ENCODE measurements at regions not wholly inside any gene's neighbourhood (a gene's known extent, or its start where the extent isn't known, plus 50 kb on each side); places are given as distances from the start of the nearest gene placed in this dataset.

DNA sequence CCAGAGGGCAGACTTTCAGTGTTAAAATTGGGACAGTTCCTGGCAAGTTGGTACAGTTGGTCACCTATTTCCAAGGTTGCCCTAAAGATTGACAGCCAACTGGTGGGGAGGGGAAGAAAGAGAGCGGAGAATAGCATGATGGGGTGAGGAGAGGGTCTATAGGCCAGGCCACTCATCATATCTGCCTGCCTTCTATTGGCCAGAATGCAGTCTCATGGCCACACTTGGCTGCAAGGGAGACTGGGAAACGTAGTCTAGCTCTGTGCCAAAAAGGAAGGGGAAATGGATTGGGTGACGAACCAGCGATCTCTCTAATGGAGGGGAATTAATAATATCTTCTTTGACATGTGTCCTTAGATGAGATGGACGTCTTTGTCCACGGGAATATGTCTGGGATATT, 197.4 kb upstream of the ATP6AP2 start:
- TF ChIP-seq, protein P1, sequence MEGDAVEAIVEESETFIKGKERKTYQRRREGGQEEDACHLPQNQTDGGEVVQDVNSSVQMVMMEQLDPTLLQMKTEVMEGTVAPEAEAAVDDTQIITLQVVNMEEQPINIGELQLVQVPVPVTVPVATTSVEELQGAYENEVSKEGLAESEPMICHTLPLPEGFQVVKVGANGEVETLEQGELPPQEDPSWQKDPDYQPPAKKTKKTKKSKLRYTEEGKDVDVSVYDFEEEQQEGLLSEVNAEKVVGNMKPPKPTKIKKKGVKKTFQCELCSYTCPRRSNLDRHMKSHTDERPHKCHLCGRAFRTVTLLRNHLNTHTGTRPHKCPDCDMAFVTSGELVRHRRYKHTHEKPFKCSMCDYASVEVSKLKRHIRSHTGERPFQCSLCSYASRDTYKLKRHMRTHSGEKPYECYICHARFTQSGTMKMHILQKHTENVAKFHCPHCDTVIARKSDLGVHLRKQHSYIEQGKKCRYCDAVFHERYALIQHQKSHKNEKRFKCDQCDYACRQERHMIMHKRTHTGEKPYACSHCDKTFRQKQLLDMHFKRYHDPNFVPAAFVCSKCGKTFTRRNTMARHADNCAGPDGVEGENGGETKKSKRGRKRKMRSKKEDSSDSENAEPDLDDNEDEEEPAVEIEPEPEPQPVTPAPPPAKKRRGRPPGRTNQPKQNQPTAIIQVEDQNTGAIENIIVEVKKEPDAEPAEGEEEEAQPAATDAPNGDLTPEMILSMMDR (IDR thresholded peaks at IDR 0.05; ENCODE audit: borderline replicate concordance, extremely low read depth, low read length, poor library complexity, severe bottlenecking), result no peak
- no peak for TF ChIP-seq EZH2 (IDR thresholded peaks at IDR 0.05; ENCODE audit: borderline replicate concordance, low read depth, low read length, severe bottlenecking)
